ENCODE measurements at regions not wholly inside any gene's neighbourhood (a gene's known extent, or its start where the extent isn't known, plus 50 kb on each side); places are given as distances from the start of the nearest gene placed in this dataset.

GRCh38 chr3:106184540-106185457 lies 316.0 kb upstream of the CBLB start:
- no peak for DNase-seq

DNA sequence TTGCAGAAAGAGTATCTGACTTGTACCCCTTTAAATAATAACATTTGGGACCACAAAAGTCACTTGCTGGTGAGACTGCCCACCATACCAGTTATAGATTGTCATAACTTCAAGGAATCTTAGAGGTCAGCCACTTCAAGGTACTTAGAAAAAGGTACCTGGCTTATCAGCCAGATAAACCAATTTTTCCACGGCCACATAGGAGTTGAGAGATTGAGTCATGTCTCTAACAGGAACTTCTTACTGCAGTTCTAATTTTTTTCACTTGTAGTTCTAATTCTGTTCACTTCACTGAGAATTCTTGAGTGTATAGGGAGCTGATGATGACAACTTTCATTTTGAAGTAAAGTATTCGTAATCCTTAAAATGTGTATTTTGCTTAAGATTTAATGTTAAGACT lies 317.1 kb upstream of the CBLB start:
- no peak for DNase-seq

GRCh38 chr3:106190296-106190695 lies 321.5 kb upstream of the CBLB start:
- no peak for DNase-seq

DNA sequence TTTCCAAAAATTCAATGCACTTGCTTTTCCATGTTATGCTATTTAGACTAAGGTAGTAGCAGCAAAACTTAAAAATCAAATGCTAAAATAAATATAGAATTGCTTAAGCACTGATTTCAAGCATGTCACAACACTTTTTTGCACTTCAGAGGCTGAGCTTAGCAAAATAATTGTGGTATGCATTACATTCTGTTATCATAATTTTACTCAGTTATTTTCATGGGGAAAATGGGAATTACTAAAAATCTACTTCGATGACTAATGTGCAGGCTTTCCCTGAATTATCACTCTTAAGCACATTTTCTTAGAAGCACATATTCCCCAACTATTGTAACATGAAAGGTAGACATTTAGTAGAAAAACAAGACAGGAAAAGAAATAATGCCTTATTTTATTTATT lies 322.4 kb upstream of the CBLB start:
- DNase-seq, result no peak

DNA sequence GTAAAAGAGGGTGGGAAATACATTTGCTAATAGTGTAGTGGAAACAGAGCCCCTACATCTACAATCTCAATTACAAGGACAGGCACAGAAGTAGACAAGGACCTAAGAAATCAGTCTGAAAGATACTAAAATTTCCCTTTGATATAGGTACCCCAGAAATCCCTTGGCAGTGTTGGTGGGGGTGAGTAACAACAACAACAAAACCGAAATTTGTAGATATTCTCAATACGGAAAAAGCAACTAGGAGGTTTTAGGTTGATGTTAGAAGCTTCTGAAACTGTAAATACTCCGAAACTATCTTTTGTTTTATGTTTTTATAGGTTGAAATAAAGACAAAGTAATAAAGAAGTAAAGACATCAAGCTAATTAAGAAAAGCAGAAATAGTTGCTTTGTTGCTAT lies 323.1 kb upstream of the CBLB start:
- DNase-seq, result no peak

DNA sequence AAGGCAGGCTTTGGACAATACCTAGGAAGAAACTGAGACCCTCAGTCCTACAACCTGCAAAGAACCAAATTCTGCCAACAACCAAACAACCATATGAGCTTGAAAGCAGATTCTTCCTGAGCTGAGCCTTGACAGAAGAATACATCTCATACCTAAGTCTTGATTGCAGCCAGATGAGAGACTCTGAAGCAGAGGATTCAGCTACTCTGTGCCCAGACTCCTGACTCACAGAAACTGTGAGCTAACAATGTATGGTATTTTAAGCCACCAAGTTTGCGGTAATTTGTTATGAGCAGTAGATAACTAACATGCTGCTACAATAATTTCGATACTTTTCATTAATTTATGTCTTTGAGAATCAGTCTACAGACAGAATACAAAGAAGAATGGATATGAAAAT lies 325.1 kb upstream of the CBLB start:
- no peak for DNase-seq

DNA sequence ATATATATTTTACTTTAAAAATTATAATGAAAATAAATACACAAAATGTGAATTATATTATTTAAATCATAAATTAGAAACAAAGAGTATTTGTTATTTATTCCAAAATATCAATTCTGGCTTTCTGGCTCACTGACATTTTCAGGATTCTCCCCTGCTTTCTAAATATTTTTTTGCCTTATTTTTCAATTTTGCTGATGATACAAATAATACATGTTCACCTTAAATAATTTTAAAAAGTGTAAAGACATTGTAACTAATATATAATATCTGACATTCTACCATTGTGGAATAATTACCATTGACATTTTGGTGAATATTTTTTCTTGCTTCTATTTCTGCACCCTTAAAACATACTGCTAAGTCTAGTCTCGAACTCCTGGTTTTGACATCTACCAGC lies 325.9 kb upstream of the CBLB start:
- DNase-seq, result no peak

GRCh38 chr3:106197532-106198194 lies 328.9 kb upstream of the CBLB start:
- DNase-seq, result no peak

DNA sequence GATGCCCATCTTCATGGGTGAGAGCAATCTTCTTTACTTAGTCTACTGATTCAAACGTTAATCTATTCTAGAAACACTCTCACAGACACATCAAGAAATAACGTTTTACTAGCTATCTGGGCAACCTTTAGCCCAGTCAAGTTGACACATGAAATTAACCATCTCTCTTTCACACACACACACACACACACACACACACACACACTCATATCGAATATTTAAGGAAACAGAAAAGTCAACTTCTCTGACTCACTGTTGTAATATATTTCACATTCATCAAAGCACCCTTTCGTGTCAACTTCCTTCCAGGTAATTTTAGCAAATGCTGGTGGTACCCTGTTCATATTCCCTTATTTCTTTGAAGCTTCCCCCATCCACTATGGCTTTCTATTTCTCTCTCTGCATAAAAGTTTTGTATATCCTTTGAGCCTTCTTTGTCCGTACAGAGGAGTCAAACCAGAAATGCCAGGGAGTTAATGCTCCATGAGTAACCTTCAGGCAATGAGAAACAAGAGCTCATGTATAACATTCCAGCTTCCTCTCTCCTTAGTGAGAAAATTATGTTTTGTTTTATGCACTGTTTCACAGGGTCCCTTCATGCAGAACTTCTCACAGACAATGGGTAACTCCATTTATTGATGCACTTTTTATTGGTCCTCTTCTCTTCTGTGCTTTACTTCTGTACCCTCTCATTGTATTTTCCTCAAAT lies 335.5 kb upstream of the CBLB start:
- no peak for DNase-seq

DNA sequence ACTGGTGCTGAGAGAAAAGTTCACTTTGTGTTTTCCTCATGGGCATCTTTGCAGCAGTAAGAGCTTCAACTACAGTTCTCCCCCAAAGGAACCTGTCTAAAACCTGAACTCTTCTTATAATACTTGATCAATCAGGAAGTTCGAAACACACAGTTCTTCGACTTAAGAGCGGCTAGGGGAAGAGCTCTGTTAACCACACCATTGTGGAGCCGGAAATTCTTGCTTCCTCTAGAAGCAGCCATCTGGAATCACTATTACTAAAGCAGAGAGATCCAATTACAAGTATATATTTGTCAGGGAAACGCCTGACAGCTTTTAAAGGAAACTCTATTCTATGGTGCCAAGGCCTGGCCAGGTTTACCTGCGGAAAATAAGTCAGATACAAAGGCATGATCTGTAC lies 337.3 kb upstream of the CBLB start:
- no peak for DNase-seq

DNA sequence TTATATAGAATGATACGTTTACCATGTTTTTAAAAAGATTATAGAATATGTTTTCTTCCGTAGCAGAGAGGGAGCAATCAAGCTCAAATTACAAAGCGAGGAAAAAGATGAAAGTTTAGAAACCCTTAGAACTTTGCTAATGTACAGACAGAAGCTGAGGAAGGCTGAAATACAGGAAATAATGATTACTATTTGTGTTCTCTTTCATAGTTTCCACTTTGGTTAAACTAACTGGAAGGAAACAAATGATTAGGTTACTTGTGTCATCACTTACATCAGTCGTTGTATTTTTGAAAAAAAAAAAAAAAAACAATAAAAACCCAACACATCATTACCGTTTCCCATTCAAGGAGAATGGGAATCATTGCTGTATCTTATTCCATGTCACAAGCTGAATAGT lies 337.8 kb upstream of the CBLB start:
- DNase-seq, result no peak

DNA sequence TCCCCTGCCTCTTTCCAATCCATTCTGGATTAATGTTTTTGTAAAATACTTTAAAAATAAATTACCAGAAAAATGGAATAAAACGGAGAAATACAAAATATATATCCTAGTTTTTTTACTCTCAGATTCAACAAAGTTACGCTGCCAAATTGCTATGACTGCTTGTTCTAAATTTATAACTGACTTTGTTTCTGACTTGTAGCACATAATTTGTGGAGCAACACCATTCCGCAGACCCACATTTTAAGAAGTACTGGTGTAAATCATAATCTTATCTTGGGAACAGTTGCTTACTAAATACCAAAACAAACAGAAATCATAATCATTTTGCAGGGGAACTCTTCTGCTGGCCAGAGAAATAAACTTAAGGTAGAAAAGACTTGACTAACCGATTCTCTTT lies 339.4 kb upstream of the CBLB start:
- DNase-seq, result no peak

DNA sequence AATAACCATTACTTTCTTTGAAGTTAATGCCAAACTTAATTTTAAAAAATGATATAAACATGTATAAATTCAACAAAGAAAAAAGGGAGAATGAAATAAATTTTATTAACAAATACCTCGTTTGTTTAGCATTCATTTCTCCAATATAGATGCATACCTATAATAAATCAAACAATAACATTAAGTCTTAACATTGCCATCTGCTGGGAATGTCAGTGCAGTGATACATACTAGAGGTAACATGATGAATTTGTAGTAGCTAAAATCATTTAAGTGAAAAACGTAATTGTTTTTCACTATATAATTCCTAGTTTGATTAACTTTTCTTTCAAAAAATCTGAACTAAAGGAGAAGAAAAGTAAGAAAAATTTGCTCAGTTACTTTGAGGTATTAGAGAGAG lies 340.2 kb upstream of the CBLB start:
- DNase-seq, result peak; percentile 36

DNA sequence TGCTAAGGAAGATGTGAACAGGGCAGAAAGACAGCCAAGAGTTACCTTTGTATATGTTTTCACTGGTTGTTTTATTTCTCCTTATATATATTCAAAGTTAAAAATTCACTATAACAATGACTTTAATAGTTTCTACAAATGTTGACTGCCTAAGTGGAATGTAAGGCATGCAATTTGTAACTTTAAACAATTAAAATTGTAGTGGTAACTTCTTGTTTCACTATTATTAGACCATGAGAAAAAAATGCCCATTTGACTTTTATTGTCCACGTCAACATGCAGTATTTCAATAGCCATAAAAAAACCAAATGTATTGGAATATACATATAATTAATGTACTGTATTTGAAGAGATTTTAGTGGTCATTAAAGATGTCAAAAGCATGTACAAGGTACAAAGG lies 340.7 kb upstream of the CBLB start:
- no peak for DNase-seq

GRCh38 chr3:106210923-106211322 lies 342.1 kb upstream of the CBLB start:
- DNase-seq, result no peak

GRCh38 chr3:106212665-106213222 lies 343.9 kb upstream of the CBLB start:
- DNase-seq, result no peak

GRCh38 chr3:106213954-106214353 lies 345.1 kb upstream of the CBLB start:
- DNase-seq, result no peak

DNA sequence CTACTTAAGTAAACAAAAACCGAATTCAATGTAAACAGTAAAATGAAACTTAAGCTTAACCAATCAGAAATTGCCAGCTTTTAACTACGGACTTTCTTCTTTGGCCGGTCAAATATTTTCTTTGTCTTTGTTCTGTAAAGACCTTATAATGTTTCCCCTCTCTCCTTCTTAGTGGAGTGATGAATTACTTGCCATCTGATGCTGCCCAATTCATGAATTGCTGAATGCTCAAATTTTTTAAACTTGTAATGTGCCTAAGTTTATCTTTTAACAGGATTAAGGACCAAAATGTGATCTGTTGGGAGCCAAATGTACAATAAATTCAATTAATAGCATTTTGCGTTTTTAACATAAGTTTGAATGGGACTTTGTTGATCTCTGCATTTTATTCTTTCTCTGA lies 345.8 kb upstream of the CBLB start:
- DNase-seq, result no peak

DNA sequence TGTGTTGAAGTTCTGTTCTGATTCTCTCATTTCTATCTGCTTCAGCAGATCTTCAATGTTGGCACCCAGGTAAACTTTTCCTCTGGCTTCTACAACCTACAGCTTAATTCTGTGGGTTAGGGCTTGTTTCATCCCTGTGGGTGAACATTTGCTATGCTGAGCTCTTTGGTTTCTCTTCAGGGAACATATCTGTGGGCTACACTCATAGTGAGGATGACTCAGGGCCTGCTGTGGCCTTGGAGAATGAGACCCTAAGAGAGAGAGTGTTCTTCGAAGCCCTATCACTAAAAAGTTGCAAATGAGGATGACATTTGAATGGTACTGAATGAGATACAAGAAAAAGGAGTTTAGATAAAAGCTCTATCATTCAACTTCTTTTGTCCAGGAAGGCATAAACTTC lies 346.2 kb upstream of the CBLB start:
- no peak for DNase-seq

DNA sequence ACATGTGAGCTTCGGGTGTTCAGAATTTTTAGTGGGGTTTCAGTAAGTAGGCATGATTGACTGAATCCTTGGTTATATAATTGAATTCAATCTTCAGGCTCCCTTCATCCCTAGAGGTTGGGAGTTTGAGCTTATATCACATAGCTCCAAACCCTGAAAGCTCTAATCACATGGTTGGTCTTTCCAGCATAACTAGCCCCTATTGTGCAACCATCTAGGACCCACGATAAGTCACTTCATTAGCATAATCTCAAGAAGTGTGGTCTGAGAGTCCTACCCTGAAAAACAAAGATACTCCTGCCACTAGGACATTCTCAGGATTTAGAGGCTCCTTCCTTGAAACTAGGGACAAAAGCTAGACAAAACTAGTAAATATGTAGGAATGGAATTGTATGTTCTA lies 348.9 kb upstream of the CBLB start:
- DNase-seq, result no peak

DNA sequence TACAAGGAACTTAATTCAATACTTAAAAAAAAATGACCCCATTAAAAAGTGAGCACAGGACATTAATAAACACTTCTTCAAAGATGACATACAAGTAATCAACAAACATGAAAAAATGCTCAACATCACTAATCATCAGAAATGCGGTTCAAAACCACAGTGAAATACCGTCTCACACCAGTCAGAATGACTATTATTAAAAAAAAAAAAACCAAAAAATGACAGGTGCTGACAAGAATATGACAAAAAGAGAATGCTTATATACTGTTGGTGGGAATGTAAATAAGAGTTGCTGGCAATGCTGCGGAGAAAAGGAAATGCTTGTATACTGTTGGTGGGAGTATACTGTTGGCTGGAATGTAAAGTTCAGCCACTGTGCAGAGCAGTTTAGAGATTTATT lies 358.3 kb upstream of the CBLB start:
- DNase-seq, result no peak

- no peak for DNase-seq
Observed at GRCh38 chr3:106228271-106228670, 359.5 kb upstream of the CBLB start.

GRCh38 chr3:106229495-106230278 lies 360.9 kb upstream of the CBLB start:
- no peak for DNase-seq

Measured in NCI-H1694 (cell line).